HG02798 (cell line): ENCODE measurements at regions not wholly inside any gene's neighbourhood (a gene's known extent, or its start where the extent isn't known, plus 50 kb on each side); places are given as distances from the start of the nearest gene placed in this dataset.
"Not testable (repeated sequence)": the region's sequence is repeated elsewhere in the genome, so short reads cannot be mapped to it uniquely, and the experiment has no call there.

Experiments
- ATAC-seq: cut with Tn5 transposase; IDR thresholded peaks from one replicate; pipeline ENCODE4 v1.9.1; 2021; ENCODE audit warnings: mild to moderate bottlenecking; ENCODE audit not compliant: unreplicated experiment, poor library complexity

DNA sequence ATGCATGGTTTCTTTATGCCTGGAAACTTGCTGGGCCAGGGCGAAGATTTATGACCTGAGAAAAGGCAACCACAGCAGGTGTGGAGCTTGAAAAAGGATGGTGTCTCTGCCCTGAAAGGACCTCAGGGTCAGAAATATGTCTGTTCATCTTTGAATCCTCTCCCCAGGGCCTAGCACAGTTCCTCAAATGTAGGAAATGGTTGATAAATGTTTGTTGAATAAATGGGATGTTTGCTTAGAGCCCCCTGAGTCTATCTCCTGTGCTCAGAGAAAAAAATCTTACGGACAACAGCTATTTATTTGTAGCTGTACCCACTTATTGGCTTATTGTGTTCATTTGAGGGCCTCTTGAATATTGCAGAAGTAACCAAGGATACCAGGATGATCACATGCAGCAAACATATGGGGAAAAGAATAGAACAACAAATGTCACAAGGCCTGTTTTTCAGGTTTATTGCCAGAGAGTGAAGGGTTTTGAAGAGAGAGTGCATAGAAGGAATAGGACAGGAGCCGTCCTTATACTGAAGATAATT is 114.5 kb downstream of the KLF5 start:
- ATAC-seq = no peak

DNA sequence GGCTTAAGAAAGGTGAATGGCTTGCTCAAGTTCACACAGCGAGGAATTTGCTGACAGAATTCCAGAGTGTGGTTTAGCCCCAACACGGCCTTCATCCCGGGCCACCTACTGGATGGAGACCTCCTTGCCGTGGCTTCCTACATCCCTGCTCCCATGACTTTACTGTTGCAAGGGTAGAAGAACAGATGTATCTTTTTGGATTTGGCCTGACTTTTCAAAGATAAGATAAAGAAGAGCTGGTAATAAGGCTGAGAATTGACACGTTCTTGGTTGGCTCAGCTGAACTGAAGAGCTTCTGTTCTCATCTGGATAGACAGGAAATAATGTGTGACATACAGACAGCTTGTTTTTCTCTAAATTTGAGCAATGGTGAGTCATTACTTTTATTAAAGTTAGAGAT is 113.1 kb downstream of the KLF5 start:
- ATAC-seq = no peak

DNA sequence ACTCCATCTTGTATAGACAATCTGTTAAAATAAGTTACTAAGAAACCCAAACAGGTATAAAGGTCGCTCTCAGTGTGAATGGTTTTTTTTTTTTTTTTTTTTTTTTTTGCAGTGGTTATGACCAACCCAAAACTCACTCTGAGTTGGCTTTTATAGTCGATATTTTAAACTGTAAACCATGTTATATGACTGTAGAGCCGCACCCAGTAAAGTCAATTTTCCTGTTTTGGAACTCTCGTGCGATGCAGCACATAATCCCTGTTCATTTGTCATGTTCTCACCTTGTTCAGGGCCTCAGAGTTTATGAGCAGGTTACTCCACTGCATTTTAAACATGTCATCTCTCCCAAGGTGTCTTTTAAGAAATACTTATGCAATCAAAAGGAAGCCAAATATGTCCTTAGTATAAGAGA is 112.5 kb downstream of the KLF5 start:
- no peak for ATAC-seq

DNA sequence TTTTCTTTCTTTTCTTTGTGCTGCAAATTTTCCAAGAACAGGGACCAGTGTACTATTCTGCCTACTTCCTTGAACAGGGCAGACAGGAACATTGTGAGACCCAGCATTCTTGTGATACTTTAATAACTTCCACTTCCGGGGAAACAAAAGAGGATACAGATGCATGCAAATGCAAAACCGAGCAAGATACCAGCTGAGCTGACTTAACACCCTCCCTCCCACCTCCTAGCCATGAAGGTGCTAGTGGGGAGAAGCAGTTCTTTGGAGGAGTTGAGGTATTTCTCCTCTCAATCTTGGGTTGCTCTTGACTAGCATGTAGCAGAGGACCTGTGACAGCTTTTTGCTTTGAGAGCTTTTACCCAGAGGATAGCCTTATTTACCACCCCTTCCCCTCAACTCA is 111.2 kb downstream of the KLF5 start:
- no peak for ATAC-seq

DNA sequence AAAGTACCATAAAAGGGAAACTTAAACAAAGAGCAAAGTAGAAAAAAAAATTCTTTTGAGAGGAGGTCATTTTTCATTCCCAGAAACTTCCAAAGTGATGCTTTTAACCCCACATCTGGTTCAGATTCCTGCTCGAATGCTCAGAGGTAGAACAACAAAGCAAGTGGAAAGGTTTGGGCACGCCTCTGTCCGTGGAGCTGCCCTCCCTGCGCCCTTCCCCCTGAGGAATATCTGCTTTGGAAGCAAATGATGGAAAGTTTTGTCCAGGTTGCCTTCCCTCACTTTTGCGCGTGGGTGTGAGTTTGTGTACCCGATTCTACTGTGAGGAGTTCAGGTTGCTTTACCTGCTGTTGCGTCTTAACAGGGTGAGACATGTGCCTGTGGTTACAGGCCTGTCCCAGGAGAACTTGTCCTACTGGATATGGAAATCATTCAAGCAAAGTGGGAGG is 110.2 kb downstream of the KLF5 start:
- no peak for ATAC-seq

DNA sequence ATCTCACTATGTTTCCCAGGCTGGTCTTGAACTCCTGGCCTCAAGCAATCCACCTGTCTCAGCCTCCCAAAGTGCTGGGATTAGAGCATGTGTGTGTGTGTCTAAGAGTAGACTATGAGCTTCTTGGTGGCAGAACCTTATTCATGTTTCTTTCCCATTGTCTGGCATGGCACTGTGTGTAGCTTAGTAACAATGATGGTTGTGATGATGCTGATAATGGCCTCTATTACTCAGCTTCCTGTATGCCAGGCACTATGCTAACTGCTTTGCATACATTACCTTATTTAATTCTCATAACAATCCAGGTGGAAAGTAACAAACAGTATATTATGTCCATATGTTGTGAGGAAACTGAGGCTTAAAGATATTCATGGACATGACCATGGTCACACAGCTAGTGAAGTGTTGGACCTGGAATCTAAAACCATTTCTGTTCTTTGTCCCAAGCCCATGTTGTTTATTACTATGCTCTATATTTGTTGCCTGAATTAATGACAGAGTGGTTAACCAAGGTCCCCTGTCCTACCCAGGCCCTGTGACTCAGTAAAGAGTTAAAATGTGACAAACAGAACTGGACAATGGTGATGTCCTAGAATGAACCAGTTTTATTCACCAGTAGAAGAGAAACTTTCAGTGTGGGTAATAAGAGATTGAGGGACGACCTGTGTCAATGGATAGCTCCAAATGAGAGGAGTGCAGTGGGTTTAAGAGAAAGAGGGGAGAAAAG is 109.6 kb downstream of the KLF5 start:
- no peak for ATAC-seq

DNA sequence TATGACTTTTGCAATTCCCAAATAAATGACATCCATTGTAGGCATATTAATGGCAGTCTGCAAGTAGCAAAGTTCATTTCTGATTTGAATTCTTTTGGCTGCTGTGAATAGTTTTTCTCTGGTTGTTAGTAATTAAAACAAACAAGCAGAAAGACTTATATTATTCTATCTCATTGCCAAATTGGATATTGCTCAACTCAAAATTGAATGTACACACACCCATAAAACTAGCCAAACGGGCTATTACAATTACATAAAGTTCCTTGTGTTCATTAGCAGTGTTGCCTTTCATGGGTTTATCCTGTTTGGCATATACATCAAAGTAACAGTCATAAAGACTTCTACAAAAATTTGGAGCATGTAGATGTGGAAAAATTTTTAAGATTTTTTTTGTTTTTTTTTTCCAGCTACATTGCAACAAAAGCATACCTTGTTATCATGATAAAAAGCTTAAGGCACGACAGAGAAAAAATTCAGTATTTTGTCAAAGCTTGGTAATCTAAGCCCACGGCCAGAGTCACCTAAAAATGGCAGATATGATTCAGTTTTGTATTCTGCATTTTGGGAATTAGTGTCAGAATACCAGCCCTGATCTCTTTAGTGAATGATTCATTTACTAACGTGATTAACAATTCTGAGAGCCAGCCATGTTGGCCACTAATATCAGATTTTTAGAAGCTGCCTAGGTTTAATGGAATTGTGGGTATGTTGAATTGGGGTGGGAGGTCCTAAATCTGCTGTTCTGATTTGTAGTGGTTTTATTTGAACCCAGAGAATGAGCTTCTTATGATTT is 108.4 kb downstream of the KLF5 start:
- ATAC-seq = no peak

DNA sequence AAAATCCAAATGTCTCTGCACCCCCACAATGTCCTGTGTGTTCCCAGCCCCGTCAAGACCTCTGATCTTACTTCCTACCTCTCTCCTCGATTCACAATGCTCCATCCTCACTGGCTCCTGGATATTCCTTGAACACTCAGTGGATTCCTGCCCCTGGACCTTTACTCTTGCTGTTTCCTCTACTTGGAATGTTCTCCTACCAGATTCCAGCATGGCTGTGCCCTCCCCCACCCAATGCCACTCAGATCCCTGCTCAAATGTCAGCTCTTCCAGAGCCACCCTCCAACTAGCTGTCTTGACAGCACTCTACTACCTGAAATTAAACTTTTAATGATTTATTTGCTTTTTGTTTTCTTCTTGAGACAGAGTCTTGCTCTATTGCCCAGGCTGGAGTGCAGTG is 107.4 kb downstream of the KLF5 start:
- ATAC-seq = no peak

DNA sequence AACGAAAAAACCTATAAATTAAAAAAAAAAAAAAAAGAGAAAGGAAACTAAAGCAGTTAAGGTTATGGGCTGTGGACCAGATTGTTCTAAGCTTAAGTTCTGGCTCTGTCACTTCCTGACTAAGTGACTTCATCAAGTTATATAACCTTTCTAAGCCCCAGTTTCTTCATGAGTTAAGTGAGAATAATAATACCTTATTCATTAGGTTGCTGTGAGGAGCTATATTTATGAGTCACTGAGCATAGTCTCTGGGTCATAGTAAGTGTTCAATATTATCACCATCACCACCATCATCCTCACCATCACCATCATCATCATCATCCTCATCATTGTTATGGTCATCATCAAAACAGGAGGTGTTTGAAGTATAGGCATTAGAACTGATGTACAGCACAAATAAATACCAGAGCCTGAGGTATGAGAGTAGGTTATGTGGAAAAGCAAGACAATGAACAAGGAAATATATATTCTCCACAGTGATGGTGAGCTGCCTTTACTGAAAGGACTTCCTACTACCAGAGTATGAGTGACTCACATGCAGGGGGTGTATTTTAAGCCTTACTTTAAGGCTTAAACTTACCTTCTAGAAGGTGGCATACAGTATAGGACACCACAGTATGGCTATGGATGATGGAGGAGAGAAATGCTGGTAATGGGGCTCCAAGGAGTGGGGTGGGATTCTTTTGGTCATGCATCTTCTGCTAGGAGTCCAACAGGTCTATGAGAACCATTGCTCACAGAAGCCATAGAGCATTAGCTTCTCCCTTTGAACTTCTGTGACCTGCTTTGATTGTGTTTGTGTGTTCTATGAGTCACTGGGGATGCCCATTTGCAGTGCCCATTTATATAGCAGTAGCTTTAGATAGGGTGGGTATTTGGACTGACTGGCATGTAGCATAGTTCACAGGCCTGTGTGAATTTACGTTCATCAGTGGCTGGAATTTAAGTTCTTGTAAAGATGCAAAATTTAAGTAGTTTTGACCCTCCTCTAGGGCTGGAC is 104.4 kb downstream of the KLF5 start:
- ATAC-seq = no peak

DNA sequence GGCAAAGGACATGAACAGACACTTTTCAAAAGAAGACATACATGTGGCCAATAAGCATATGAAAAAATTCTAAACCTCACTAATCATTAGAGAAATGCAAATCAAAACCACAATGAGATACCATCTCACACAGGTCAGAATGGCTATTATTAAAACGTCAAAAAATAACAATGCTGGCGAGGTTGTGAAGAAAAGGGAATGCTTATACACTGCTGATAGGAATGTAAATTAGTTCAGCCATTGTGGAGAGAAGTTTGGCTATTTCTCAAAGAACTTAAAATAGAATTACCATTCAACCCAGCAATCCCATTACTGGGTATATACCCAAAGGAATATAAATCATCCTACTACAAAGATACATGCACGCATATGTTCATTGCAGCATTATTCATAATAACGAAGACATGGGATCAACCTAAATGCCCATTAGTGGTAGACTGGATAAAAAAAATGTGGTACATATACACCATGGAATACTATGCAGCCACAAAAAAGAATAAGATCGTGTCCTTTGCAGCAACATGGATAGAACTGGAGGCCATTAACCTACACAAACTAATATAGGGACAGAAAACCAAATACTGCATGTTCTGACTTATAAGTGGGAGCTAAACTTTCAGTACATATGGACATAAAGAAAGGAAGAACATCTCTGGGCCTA is 101.7 kb downstream of the KLF5 start:
- not testable (repeated sequence) for ATAC-seq

DNA sequence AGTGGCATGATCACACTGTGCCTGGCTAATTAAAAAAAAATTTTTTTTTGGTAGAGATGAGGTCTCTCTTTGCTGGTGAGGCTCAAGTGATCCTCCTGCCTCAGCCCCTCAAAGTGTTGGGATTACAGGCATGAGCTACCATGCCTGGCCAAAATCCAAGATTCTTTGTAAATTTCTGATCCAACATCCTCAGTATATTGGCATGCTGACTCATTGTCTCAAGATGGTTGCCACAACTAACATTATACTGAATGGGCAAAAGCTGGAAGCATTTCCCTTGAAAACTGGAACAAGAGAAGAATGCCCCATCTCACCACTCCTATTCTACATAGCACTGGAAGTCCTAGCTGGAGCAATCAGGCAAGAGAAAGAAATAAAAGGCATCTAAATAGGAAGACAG is 100.0 kb downstream of the KLF5 start:
- no peak for ATAC-seq

DNA sequence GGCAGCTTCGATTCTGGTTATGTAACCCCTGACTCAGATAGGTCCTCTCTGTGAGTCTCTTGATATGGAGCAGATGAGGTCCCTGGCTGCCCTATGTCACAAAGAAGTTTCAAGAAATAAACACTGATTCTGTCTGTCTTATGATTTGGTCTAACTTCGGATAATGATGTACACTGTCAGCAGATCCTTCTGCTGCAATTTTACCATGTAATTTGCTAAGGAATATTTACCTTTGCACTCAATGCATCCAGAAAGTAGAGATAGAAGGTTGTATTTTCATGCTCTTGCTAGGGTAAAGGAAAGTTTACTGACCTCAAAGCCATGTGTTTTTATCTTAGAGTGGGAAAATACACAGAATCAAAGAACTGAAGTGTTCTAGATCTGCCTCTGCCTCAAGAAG is 98.2 kb downstream of the KLF5 start:
- no peak for ATAC-seq

DNA sequence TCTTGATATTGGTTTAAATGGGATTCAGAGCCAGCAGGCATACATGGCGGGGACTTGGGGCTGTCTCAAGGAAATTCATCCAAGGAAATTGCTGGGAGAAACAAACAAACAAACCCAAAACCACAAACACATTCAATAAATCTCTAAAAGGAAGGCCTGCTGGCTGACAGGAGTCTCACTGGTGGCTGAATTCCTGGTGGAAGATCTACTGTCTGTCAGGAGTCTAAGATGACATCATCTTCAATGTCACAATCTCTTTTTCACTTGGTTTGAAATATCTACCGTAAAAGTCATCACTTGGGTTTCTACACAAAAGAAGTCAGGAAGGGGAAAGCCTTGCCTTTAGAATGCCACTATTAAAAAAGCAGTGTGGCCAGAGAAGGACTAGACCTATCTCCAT is 87.9 kb downstream of the KLF5 start:
- no peak for ATAC-seq

DNA sequence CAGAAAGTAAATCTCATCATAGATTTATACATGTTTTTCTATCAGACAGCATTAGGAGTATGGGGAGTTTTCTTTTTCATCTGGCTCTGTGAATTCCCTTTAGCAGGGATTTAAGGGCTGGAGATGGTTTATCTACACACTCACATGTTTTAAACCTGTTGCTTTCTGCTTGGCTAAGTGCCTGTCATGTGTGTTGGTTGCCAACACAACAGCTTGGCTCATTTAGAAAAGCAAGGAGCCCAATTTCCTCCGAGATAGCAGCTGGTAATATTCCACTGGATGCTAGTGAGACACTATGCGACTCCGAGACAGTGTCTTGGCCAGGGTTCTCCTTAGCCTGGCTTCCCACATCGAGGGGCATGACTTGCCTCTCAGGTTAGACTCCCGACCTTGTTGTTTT is 83.3 kb downstream of the KLF5 start:
- no peak for ATAC-seq

DNA sequence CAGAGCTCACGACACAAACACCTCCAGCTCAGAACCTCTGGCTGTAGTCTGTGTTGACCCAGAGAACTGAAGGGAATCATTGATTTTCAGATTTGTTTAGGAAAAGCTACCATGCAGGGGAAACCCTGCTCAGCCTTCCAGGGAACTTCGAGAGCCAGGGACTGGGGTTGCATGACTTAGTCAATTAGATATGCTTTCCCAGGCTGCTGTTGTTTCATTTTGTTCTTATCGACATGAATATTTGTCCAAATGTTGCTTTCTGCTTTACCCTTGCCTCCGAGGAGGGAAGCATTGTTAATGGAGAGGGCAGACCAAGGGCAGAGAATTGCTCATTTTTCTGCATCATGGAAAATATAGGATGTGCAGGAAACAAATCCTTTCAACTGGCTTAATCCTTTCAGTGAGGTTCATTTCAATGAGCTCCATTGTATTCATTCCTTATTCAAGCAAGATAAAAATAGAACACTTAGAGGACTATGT is 82.5 kb downstream of the KLF5 start:
- no peak for ATAC-seq

DNA sequence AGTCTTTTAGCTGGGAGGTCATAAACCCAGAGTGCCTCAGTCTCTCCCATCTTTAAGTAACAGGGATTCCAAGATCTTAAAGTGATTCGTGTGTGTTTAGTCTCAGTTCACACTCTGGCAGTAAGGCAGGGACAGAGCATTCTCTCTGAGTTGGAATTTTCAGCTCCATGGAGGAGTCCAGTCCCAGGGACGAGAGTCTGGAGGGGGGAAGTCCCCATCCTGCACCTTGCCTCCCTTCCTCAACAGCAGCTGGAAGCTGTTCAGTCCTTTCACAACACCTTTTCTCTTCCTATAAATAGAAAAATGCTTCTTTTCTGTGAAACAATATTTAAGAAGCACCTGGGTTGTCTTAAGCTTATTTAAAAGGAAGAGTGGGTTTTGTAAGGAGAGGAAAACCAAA is 82.0 kb downstream of the KLF5 start:
- no peak for ATAC-seq

DNA sequence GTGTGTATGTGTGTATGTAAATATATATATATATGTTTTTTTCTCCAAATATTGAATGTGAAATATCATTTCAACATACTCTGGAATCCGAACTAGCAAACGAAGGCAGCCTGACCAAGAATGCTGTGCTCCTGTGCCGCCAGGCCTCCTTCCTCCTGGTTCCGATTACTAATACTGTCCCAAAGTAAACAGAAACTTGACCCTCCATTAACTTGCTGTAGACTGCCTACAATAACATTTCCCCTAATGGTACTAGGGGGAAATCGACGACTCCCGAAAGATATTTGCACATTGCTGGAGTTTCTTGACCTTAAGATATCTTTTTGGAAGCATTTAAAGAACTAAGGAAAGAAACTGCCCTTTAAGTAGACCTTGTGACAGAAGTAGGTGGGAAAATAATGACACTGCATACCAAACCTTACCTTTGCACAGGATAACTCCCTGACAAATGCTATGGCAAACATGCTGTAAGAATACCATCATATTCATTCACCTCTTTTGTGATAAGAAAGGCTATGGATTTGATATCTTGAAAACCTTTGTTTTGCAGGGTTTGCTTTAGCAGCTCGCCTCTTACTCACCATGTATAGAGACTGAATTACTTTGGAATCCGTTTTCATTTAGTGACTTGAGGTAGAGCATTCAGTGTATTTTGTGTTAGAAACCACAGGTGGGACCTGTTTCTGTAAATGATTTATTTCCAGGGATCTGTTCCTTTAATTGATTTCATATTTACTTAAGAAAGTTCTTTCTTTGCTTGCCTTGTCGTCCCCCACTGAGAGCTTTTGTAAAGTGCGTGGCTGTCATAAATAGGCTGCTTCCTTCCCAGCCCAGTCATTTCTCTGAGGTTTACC is 80.1 kb downstream of the KLF5 start:
- no peak for ATAC-seq

DNA sequence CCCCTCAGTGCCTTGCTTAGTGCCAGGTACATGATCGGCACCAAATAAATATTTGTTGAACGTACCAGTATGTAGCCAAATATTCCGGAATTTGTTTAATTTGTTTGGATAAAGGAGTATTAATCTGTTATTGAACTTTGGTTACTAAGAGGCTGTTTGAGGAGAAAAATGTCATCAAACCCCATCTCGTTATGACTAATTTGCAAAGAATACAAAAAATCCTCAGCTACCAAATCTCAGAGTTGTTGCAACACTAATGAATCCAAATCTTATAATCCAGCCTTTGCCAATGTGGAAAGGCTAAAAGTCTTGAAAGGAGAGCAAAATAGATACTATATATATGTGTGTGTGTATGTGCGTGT is 79.5 kb downstream of the KLF5 start:
- no peak for ATAC-seq

DNA sequence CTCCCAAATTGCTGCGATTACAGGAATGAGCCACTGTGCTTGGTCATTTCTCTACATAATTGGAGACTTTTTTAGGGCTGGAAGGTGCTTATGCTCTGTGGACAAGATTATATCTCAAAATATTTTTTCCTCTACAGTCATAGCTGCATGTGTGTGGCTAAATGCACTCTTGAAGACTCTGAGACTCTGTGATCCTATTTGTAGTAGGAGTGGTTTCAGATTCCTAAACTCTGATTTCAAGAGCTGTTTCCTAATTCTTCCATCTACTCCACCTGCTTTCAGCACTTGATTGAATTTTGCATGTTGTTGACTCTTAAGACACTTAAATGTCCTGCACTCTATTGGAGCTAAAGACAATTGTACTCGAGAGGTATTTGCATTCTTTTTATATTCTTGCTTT is 78.0 kb downstream of the KLF5 start:
- no peak for ATAC-seq
